Peyer's patch (tissue), 4 donors: ENCODE measurements at regions not wholly inside any gene's neighbourhood (a gene's known extent, or its start where the extent isn't known, plus 50 kb on each side); places are given as distances from the start of the nearest gene placed in this dataset.

Source experiments
- POLR2A ChIP-seq, 2 donors: fragments of 450-650 bp; IDR thresholded peaks; one replicate each; pipeline ENCODE4 v1.5.1; 2017; ENCODE audit warnings: antibody characterized with exemption in 2 of 2, mild to moderate bottlenecking in 2 of 2, moderate library complexity in 2 of 2
- TF ChIP-seq, protein P1 (sequence below), 6 experiments: fragments of 450-650 bp in 4 of 6; fragments of 200-600 bp in 2 of 6; sonication (generic) in 1 of 6; IDR thresholded peaks; one replicate each; pipeline ENCODE4 v1.5.1; 2017 to 2019; ENCODE audit warnings: antibody characterized with exemption in 6 of 6, mild to moderate bottlenecking in 3 of 6, moderate library complexity in 1 of 6

DNA sequence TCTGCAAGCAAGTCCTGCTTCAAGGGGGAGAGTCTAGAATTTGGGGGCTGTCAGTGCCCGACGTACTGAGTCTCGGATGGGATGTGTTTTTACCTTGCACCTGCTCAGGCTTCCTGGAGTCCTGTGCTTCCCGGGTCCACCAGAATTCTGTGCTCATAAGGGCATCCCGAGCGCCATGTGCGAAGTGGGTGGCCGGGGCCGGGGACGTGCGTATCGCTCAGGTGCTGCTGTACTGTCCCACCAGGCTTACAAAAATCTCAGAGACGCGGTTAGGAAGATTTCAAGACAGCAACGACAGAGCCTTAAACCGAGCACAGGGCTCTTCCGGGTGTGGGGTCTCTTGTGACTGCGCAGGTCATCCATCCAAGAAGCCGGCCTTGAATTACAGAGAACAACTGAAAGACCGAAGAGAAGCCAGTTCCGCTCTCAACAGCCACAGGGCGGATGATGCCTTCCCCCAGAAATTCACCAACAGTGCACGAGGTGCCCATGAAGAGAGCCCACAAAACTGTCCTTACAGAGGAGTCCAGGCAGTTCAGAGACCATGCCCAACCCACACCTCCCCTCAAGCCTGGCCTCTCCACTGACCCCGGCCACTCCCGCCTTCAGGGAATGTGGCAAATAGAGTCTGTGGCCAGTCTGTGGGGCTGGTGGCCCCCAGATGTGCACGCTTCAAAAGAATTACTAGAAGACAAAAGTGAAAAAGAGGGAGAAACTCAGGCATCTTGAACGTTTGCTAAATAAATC lies 104.7 kb downstream of the PXDC1 start:
- TF ChIP-seq, protein P1, sequence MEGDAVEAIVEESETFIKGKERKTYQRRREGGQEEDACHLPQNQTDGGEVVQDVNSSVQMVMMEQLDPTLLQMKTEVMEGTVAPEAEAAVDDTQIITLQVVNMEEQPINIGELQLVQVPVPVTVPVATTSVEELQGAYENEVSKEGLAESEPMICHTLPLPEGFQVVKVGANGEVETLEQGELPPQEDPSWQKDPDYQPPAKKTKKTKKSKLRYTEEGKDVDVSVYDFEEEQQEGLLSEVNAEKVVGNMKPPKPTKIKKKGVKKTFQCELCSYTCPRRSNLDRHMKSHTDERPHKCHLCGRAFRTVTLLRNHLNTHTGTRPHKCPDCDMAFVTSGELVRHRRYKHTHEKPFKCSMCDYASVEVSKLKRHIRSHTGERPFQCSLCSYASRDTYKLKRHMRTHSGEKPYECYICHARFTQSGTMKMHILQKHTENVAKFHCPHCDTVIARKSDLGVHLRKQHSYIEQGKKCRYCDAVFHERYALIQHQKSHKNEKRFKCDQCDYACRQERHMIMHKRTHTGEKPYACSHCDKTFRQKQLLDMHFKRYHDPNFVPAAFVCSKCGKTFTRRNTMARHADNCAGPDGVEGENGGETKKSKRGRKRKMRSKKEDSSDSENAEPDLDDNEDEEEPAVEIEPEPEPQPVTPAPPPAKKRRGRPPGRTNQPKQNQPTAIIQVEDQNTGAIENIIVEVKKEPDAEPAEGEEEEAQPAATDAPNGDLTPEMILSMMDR (IDR thresholded peaks at IDR 0.05) = no peak
- no peak for TF ChIP-seq POLR2A (IDR thresholded peaks at IDR 0.05)
